Right kidney (tissue), 1 donor: ENCODE measurements at regions not wholly inside any gene's neighbourhood (a gene's known extent, or its start where the extent isn't known, plus 50 kb on each side); places are given as distances from the start of the nearest gene placed in this dataset.
"Not testable (repeated sequence)": the region's sequence is repeated elsewhere in the genome, so short reads cannot be mapped to it uniquely, and the experiment has no call there.

Source experiments
- DNase-seq: peaks from one replicate; pipeline ENCODE4 v3.0.0-alpha.2; 2016

DNA sequence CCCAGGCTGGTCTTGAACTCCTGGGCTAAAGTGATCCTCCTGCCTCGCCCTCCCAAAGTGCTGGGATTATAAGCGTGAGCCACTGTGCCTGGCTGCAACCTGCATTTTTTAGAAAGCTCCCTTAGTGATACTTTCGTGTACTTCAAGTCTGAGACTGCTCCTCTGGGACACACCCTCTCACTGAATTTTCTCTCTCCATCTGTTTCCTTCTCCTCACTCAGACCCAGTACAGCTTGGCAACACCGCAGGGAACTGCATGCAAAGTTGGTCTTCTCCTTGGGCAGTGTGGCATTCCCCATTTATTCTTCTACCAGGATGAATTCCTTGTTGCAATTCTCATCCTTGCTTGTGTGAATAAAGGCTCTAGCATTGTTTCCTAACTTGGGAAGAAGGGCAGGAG, 175.9 kb downstream of the LPIN1 start:
- DNase-seq, result no peak

DNA sequence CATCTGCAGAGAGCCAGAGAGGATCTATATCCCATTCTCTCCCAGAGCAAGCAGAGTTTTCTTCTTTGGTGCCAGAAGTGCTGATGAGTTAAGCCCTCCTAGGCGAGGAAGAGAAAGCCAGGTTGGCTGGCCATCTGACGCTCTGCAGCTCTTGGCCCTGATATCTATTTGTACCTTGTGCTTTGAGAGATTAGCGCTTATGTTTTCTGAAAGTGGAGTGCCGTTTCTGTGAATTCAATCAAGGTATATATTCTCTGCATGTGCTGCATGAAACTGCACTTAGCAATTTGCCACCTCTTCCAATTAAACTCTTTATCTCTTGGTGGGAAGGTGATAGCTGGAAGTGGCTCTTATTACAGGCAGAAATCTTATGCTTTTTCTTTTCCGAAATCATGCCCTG, 177.5 kb downstream of the LPIN1 start:
- no peak for DNase-seq

DNA sequence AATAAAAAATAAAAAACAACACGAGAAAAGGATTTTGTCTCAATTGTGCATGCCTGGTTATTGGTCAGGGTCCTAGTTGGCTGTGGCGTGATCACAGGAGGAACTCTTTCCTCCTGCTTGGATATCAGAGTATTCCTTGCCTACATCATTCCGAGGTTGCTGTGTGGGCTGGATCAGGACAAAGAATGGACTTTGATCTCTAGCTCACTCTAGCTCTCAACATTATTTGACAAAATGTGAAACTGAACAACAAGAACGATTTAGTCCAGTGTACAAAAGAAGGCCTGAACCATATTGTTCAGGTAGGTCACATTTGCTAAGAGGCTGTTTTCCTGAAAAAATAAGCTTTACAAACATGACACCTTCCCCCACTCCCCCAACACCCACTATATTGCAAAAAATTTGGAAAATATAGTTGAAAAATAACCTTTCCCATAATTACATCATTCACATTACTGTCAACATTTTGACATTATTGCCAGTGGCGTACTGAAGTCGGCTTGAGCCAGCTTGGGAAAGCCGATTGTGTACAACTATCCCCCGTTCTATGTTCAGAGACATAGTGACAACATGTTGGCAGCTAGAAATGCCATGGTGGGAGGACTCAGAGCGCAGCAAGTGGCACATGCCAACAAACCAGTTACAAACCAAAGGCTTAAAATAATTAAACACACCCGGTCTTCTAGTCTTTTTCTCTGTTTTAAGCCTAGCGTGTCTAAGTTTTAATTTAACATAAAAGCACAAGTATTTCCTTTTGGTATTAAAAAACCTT, 179.0 kb downstream of the LPIN1 start:
- no peak for DNase-seq

DNA sequence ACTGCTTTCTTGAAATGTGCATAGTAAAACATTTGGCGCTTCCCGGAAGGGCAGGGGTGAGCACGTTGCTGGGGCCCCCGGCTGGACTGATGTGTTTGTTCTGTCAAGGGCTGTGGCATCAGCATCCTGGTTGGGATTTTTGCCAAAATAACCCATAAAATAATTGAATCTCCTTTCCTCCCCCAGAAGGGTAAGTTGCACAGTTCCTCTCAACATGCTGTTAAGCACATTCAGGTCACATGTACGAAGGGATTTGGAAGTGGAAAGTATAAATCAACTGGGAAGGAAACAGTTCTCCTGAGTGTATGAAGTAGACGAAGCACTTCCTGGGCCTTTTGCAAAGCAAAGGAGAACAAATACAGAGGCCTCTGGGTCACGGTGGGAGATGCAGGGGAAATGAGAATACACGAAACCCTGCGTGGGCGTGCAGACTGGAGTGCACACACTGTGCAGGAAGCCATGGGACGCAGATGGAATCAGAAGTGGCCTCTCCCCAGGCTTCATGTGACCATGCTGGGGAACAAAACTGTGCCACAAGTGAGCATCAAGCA, 183.9 kb downstream of the LPIN1 start:
- DNase-seq, result peak; percentile 47

DNA sequence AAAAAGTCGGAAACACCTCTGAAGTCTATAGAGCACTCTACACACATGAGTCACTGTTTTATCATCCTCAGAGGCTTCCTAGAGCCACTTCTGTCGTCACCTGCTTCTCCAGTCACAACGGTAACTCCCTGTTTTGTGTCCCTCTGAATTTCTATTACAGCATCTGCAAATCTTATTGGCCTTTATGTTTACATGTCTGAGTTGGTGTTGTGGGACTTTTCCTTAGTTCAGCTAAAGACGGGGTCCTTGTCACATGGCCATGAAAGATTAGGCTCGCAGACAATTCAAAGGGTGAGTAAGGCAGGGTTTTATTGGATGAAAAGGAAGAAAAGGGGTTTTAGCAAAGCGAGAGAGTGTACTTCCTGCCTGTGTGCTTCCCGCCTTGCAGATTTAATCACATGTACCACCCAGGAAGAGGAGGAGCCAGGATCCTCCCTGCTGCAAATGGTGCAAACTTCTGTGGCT, 185.6 kb downstream of the LPIN1 start:
- no peak for DNase-seq

DNA sequence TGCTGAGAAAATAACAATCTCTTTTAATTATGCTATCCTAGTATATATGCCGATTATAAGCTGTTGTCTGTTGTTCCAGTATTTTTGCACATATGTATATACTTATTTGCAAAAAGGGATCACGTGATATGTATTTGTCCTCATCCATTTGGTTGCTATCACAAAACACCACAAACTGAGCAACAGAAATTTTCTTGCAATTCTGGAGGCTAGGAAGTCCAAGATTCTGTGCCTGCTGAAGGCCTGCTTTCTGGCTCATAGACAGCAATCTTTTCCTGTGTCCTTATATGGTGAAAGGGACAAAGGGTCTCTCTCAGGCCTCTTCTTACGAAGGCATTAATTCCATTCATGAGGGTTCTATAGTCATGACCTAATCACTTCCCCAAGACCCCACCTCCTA, 186.5 kb downstream of the LPIN1 start:
- DNase-seq, result no peak

DNA sequence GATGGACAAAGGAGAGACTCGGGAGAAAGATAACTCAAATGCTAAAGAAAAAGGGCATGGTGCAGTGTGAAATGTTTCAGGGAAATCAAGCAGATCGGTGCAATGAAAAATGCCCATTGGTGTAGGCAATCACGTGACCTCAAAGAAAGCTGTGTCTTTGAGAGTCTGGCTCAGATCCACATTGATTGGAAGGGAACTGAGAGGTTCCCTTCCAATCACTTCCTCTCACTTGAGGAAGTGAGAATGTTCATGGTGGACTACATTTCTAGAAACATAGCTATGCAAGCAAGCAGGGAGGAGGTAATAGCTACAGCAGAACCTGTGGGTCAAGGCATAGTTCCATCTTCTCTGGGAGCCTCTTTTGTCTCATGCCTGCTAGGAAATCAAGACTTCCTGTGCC, 187.4 kb downstream of the LPIN1 start:
- DNase-seq, result no peak

DNA sequence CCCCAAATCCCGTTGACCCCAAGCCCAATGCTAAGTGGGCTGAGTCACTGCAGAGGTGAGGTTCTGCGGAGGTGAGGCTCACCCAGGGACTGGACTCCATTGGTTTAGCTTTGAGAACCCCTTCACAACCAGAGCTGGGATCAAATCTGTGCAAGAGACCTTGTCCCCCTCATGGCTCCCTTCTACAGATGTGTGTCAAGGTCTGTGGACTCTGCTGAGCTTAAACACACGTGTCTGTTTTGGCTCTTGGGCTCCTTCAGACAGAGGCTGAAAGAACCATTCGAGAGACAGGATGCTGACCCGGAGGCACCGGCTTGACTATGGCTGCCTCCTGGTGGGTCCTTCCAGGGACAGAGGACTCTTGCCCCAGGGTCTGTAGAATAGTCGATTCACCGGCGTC, 190.3 kb downstream of the LPIN1 start:
- DNase-seq, result no peak

DNA sequence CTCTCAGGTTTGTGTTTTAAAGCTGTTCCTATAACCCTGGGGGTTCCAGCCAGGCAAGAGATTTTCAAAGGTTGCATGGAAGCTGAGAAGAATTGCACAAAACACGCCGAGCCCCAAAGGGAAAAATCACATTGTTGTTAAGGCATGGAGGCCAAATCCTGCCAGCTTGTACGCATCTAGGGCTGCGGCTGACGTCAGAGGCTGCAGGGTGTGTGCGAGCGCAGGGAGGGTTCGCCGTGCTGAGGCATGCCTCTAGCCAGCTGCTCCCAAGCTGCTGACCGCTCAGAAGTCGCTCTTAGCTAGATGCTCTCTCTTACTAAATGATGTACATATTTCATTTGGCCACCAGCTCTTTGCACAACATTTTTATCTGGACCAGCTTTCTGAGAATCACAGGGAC, 191.8 kb downstream of the LPIN1 start:
- DNase-seq, result no peak

DNA sequence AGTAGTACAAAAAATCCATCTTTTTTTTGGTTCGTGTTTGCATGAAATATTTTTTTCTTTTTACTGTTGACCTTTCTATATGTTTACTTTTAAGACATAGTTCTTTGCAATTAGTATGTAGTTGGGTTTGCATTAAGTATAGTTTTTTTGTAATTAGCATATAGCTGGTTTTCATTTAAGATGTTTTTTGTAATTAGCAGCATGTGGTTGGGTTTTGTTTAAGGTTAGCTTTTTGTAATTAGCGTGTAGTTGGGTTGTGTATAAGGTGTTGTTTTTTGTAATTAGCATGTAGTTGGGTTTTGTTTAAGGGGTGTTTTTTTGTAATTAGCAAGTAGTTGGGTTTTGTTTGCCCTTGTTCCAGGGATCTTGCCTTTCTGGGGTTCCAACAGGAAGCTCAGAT, 193.1 kb downstream of the LPIN1 start:
- no peak for DNase-seq

DNA sequence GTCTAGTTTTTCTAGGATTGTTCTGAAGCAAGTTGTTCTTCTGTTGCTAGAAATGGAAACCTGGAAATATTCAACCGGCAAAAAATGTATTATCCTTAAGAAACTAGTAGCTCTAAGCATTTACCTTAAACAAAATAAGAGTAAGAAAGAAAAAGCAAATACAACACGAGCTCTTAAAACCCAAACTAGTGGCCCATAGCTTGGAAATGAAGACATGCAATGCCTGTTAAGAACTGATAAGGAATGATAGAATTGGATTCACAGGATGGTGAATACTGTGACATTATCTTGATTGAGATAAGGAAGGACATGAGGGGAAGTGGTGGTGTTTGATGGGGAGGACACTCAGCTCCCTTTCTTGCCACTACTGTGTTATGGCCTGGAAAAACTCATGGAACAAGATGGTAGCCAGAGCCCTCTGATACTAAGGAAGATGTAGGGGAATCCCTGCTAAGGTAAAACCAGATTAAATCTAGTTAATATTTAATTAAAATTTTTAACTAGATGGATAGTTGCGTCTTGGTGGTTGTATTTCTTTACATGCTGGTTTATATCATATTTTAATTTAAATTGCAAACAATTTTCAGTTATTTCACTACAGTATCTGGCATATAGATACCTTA, 193.8 kb downstream of the LPIN1 start:
- DNase-seq, result no peak

DNA sequence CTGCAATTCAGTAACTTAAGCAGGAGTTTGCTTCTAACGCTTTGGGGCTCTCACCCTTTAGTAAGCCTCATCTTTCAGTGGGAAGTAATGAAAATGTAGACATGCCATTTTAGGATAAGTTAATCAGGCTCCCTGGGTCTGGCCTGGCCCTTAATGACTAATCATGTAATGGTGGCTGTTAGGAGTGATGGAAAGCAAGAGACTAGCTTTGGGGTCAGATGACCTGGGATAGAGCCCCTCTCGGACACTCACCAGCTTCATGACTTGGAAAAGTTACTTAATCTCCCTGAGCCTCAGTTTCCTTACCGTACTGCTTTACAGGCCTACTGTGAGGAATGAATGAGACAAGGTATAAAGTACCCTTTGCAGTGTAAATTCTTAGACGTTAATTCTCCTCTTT, 194.4 kb downstream of the LPIN1 start:
- DNase-seq, result no peak

DNA sequence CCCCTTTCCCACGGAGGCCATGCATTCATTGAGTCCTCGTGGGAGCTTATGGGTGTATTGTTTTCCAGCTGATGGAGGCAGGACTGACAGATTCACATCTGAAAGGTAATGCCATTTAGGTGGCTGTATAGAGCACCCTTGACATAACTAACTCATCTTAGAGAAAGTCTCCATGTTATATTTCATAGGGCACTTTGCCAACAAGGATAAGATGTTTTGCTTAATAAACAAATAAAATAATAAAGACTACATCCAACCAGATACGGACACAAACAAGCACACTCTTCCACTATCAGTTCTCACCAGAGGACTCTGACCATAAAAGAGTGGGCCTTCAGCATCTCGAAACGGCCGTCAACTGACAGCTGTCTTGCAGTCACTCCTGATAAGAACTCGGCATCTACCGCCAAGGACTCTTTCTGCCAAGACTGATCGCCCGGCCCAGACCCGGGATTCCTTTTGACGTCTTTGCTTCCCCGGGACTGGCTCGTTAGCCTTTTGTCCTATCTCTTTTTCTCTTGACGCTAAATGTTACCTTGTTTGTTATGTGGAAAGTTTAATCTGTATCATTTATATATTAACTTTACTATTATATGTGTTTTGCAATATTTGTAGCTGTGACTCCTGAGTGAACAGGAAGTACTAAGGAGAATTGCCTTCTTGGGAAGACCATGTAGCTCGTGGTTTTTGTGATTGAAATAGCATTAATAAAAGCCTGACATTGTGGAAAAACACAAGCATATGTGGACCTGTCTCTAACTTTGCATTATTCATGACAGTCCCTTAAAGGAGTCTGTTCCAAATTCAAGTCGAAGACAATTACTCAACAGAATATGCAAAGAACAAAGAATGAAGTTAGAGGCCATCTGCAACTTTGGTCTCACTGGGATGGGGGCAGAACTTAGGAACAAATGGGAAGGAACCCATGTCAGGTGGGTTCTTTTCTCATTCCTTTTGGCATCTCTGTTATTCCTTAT, 195.1 kb downstream of the LPIN1 start:
- no peak for DNase-seq

DNA sequence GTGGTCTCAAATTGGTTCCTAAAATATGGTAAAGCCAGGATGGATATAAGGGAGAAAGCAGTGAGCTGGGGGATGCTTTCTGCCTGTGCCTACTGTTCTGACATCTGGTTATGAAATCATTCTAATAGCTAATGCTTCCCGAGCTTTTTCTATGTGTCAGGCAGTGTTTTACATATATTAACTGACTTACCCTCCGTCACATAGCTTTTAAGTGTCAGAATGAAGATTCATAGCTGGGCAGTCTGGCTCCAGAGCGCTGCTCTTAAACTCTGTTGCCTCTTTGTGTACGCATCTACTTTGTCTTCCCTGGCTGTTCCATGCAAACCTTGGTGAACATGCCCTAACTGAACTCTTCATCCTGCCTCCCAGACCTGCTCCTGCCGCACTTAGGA, 195.7 kb downstream of the LPIN1 start:
- no peak for DNase-seq

DNA sequence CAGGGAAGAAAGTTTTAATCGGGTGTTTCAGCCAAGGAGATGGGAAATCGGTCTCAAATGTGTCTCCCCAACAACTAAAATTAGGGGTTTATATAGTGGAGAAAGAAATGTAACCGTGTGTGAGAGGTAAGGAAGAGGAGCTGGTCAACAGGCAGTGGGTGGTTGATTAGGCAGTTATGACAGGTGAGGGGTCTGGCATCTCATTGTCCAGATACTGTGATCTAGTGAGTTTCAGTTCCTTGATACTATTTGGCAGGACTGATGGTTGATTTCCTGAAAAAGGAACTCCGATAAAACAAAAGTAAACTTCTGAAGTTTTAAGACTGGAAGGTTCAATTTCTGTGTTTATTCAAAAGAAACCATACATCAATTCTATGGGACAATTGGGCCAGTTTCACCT, 197.9 kb downstream of the LPIN1 start:
- DNase-seq, result no peak

DNA sequence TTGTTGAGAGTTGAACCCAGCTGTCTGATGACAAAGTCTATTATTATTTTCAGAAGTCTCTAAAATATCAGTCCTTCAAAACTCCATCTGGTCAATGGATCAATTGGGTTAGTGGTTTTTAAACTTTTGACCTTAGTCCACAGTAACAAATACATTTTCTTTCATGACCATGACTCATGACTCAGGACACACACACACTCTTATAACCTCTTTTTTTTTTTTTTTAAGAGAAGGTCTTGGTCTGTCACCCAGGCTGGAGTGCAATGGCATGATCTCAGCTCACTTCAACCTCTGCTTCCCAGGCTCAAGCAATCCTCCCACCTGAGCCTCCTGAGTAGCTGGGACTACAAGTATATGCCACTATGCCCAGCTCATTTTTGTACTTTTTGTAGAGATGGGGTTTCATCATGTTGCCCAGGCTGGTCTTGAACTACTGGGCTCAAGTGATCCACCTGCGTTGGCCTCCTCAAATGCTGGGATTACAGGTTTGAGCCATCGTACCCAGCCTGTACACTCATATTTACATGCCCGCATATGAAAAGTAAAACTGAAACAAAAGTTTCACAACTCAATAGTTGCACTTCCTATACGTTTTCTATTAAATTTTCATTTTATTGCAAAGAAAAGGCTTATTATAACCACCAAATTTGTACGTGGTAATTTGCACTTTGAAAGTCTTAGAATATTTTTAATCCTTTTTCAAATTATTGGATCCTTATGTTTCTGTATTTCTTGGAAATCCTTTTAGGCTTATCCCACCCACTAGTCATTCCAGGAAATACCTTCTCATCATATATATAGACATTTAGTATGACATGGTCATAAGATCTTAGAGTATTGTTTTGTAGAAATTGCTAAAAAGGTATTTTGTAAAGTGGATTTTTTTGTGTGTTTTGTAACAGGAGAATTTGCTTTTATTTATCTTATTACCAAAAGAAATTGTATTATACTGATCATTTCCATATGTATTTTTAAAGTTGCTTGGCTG, 199.0 kb downstream of the LPIN1 start:
- DNase-seq, result no peak

DNA sequence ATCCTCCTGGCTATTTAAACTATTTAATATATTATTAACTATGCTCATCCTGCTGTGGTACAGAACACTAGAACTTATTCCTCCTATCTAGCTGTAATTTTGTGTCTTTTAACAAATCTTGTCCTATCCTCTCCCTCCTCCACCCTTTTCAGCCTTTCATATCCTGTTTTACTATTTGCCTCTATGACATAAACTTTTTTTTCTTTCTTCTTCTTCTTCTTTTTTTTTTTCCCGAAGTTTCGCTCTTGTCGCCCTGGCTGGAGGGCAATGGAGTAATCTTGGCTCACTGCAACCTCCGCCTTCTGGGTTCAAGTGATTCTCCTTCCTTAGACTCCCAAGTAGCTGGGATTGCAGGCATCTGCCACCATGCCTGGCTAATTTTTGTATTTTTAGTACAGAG, 201.5 kb downstream of the LPIN1 start:
- DNase-seq, result no peak

DNA sequence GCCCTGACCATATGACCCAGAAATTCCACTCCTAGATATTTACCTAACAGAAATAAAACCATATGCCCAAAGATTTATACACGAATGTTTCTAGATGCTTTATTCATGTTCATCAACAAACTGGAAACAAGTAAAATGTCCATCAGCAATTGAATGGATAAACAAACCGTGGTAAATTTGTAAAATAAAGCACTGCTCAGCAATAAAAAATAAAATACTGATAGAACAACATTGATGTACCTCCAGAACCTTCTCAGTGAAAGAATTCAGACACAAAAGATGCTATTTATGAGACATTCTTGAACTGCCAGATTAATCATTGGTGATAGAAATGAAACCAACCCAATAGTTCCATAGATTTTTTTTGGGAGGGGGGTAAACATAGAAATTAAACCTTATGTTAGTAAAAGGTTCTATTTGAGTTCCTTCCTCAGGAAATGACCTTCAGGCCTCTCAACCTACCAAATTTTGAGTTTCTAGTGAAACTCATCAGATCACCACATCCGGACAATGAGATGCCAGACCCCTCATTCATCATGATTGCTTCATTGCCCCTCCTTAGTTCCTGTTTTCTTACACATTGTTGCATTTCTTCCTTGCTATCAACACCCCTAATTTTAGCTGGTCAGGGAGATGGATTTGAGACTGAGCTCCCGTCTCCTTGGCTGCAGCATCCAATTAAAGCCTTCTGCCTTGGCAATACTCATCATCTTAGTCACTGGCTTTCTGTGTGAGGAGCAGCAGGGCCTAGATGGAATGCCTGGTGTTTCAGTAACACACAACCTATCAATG, 203.5 kb downstream of the LPIN1 start:
- no peak for DNase-seq

DNA sequence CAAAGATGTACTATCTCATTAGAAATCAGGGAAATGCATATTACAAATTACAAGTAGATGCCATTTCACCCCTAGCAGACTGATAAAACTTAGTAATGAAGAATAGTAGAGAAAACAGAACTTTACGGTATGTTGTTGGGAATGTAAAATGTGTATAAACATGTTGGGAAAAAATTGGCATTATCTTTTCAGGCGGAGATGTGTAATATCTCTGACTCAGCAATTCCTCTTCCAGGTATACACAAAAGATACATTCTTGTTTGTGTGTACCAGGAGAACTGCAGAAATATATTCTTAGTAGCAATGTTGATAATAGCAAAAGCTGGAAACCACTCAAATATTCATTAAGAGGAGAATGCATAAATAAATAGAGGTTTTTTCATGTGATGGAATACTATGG, 204.5 kb downstream of the LPIN1 start:
- no peak for DNase-seq

DNA sequence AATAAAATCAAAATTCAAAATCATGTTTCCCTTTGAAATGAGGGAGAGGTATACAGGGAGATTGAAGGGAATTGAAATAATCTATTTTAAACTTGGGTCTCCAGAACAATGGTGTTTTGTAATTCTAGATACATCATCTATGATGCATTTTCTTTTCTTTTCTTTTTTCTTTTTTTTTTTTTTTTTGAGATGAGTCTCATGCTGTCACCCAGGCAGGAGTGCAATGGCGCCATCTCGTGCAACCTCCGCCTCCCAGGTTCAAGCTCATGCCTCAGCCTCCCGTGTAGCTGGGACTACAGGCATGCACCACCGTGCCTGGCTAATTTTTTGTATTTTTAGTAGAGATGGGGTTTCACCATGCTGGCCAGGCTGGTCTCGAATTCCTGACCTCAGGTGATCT, 205.1 kb downstream of the LPIN1 start:
- DNase-seq, result not testable (repeated sequence)

DNA sequence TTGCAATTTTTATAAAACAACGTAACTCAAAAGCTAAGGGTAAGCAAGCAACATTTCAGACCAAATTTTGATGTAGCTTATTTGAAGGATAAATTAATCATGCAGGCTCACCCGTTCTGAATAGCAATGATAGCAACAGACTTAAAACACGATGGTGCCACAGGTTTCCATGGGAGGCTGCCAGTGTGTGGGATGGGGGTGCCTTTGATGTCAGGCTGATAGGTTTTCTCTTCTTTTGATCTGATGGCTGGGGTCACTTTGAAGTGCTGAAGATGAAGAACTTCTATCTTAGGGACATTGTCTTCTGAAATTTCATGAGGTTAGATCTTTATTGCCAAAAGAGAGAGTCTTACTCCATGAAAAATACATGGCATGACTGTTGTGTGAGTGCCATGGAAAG, 206.8 kb downstream of the LPIN1 start:
- no peak for DNase-seq
